GM12872 (cell line): ENCODE measurements at regions not wholly inside any gene's neighbourhood (a gene's known extent, or its start where the extent isn't known, plus 50 kb on each side); places are given as distances from the start of the nearest gene placed in this dataset.

ENCODE experiments used
- TF ChIP-seq, protein P1 (sequence below): IDR thresholded peaks from 3 replicates; pipeline ENCODE4 v1.5.1; 2011; ENCODE audit warnings: low read depth, mild to moderate bottlenecking, low read length, moderate library complexity; ENCODE audit not compliant: insufficient read depth

DNA sequence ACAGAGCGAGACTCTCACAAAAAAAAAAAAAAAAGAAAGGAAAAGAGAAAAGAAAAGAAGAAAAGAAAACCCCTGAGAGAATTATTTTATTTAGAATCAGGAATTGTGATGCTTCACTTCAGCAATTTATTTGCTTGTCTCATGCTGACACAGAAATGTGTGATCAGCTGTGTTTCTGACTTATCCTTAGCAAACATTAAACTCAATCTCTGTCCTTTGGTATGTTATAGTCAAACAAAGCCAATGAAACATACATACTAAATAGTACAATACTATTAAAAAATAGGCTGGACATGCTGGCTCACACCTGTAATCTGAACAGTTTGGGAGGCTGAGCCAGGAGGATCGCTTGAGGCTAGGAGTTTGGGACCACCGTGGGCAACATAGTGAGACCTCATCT lies 733.0 kb upstream of the FZD8 start:
- TF ChIP-seq, protein P1, sequence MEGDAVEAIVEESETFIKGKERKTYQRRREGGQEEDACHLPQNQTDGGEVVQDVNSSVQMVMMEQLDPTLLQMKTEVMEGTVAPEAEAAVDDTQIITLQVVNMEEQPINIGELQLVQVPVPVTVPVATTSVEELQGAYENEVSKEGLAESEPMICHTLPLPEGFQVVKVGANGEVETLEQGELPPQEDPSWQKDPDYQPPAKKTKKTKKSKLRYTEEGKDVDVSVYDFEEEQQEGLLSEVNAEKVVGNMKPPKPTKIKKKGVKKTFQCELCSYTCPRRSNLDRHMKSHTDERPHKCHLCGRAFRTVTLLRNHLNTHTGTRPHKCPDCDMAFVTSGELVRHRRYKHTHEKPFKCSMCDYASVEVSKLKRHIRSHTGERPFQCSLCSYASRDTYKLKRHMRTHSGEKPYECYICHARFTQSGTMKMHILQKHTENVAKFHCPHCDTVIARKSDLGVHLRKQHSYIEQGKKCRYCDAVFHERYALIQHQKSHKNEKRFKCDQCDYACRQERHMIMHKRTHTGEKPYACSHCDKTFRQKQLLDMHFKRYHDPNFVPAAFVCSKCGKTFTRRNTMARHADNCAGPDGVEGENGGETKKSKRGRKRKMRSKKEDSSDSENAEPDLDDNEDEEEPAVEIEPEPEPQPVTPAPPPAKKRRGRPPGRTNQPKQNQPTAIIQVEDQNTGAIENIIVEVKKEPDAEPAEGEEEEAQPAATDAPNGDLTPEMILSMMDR = no peak

DNA sequence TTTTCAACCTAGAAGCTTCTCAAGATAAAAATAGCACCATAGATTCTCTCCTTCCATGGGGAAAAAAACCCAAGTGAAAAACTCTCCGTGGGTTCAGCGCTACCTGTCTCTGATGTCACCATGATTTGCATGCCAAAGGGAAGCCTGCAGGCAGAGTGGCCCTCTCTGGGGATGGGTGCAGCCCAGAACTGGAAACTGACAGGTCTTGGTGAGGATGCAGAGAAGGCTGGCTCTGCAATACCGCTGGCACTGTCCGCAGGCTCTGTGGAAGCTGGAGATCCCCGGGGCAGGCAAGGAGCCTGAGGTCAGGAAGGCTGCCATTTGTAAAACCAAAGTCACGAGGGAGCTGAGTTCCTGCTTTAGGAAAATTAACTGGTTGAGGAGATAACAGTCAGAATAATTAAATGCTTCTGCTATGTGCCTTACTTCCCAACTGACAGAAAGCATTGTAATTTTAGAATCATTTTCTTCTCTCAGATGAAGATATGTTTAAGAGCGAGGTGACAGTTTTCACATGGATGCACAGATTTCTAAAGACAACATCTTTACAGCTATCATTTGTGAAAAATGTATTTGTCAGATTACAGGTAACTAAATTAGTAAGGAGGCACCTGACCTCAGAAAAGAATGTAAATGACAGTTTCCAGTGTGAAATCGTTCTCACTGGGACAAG lies 731.5 kb upstream of the FZD8 start:
- TF ChIP-seq, protein P1 = no peak

DNA sequence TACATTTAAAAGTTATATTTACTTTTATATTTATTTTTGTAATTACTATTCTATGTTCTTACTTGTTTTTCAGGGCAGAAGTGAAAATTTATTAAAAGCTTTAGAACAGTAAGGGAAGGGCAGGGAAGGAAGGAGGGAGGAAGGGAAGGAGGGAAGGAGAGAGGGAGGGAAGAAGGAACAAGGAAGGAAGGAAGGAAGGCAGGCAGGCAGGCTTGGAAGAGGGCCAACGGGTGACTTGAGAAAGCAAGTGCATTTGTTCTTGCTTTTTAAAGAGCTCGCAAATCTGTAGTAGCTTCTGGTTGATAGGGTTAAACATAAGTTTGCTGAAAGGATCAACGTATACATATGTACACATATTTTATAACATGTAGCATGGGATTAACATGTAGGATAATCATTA lies 725.3 kb upstream of the FZD8 start:
- TF ChIP-seq, protein P1 = no peak

DNA sequence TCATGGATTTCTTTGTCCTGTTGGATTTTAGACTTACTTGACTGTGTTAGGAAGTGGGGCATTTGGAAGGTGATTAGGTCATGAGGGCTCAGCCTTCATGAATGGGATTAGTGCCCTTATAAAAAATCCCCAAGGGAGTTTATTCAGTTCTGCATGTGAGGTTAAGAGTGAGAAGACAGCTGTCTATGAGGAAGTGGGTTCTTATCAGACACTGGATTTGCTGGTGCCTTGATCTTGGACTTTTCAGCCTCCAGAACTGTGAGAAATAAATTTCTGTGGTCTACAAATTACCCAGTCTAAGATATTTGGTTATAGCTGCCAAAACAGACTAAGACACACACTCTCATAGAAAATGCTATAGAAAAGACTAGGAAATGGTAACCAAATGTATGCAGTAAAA lies 724.7 kb upstream of the FZD8 start:
- TF ChIP-seq, protein P1 = no peak

DNA sequence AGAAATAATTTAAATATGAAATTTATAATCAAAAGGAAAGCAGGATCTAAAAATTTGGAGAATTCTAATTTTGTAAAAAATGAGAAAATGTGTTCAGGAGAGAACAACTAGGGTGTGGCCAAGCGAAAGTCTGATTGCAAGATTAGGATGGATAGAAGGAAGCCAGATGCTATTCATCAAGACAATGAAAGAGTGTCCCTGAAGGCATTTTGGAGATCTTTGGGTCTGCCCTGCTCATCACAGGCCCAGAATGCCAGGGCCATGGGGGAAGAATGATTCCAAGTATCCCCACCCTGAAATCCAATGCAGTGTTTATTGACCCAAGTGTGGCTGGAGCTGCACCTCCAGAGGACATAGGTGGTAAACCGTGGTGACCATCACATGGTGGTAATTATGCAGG lies 724.0 kb upstream of the FZD8 start:
- TF ChIP-seq, protein P1 = no peak

DNA sequence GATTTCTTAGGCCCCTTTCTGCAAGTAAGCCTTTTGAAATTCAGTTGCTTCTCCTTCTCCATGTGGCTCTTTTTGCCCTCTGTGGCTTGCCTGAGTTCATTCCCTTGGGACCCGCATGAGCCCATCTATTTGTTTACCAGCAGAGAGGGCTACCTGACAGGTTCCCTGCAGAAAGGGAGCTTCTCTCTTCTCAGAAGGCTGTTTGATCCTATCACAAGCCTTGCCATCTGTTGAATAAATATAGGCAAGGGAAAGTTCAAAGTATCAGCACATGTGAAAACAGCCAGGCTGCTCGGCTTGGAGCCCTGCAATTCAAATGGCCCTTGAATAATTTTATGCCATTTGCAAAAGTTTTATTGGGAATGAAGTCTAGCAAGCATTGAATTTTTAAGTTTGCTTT lies 720.2 kb upstream of the FZD8 start:
- TF ChIP-seq, protein P1 = no peak

DNA sequence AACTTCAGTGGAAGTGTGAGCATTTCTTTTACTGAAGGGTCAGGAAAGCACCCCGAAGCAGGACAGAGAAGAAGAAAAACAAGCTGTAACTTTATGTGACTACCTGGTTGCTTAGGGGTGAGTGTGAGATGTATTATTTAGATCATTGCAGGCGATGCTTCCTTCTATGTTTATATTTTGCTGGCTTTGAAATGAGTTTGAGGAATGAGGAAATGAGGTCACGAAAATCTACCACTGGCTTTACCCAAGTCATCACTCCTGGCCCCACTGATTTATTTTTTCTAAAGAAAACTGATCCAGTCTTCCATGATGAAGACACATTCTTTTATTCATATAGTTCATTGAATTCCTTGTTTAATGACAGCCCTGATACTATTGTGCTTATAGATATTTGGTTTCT lies 716.6 kb upstream of the FZD8 start:
- TF ChIP-seq, protein P1 = no peak
